ENCODE measurements at regions not wholly inside any gene's neighbourhood (a gene's known extent, or its start where the extent isn't known, plus 50 kb on each side); places are given as distances from the start of the nearest gene placed in this dataset.

- Histone ChIP-seq H3K27me3 (replicated peaks; ENCODE audit: control insufficient read depth, insufficient read depth, low read length) (no peaks in the 10 kb centered on the region; the same call in none of the 2 replicates), H3K4me3 (replicated peaks; ENCODE audit: low read depth, low read length) (no peak overlapping the region), H3K36me3 (ENCODE audit: control insufficient read depth, insufficient read depth, low read length) (no peaks in the 10 kb centered on the region)
- no peak for DNase-seq (ENCODE audit: extremely low read depth, insufficient read length)
- TF ChIP-seq CTCF (IDR thresholded peaks at IDR 0.05; ENCODE audit: insufficient read depth, low read length, poor library complexity, severe bottlenecking): no peak
Observed at GRCh38 chr2:239883326-239884050, 141.7 kb downstream of the NDUFA10 start.

GRCh38 chr2:239882781-239883180 lies 142.4 kb downstream of the NDUFA10 start:
- no peak for TF ChIP-seq CTCF (IDR thresholded peaks at IDR 0.05; ENCODE audit: insufficient read depth, low read length, poor library complexity, severe bottlenecking)
- Histone ChIP-seq H3K27me3 (replicated peaks; ENCODE audit: control insufficient read depth, insufficient read depth, low read length) (no peaks in the 10 kb centered on the region; the same call in none of the 2 replicates), H3K36me3 (ENCODE audit: control insufficient read depth, insufficient read depth, low read length) (no peaks in the 10 kb centered on the region), H3K4me3 (replicated peaks; ENCODE audit: low read depth, low read length) (no peak overlapping the region)
- DNase-seq (ENCODE audit: extremely low read depth, insufficient read length): no peak

GRCh38 chr2:239882331-239882732 lies 142.8 kb downstream of the NDUFA10 start:
- peak; percentile 64 for TF ChIP-seq CTCF (IDR thresholded peaks at IDR 0.05; ENCODE audit: insufficient read depth, low read length, poor library complexity, severe bottlenecking)
- Histone ChIP-seq H3K36me3 (ENCODE audit: control insufficient read depth, insufficient read depth, low read length) (no peaks in the 10 kb centered on the region), H3K27me3 (replicated peaks; ENCODE audit: control insufficient read depth, insufficient read depth, low read length) (no peaks in the 10 kb centered on the region; the same call in none of the 2 replicates), H3K4me3 (replicated peaks; ENCODE audit: low read depth, low read length) (no peak overlapping the region)
- no peak for DNase-seq (ENCODE audit: extremely low read depth, insufficient read length)

GRCh38 chr2:239881561-239882320 lies 143.4 kb downstream of the NDUFA10 start:
- no peaks in the 10 kb centered on the region for H3K36me3 ChIP-seq (ENCODE audit: control insufficient read depth, insufficient read depth, low read length)
- TF ChIP-seq CTCF (IDR thresholded peaks at IDR 0.05; ENCODE audit: insufficient read depth, low read length, poor library complexity, severe bottlenecking): no peak
- DNase-seq (ENCODE audit: extremely low read depth, insufficient read length): no peak
- no peaks in the 10 kb centered on the region; the same call in none of the 2 replicates for H3K27me3 ChIP-seq (replicated peaks; ENCODE audit: control insufficient read depth, insufficient read depth, low read length)
- H3K4me3 ChIP-seq (replicated peaks; ENCODE audit: low read depth, low read length): no peak overlapping the region

- H3K36me3 ChIP-seq (ENCODE audit: control insufficient read depth, insufficient read depth, low read length): no peaks in the 10 kb centered on the region
- no peak for TF ChIP-seq CTCF (IDR thresholded peaks at IDR 0.05; ENCODE audit: insufficient read depth, low read length, poor library complexity, severe bottlenecking)
- no peak for DNase-seq (ENCODE audit: extremely low read depth, insufficient read length)
- H3K27me3 ChIP-seq (replicated peaks; ENCODE audit: control insufficient read depth, insufficient read depth, low read length): no peaks in the 10 kb centered on the region; the same call in none of the 2 replicates
- H3K4me3 ChIP-seq (replicated peaks; ENCODE audit: low read depth, low read length): no peak overlapping the region
Observed at GRCh38 chr2:239881031-239881471, 144.1 kb downstream of the NDUFA10 start.

Data from GM06990 (cell line).